ENCODE measurements at regions not wholly inside any gene's neighbourhood (a gene's known extent, or its start where the extent isn't known, plus 50 kb on each side); places are given as distances from the start of the nearest gene placed in this dataset.

DNA sequence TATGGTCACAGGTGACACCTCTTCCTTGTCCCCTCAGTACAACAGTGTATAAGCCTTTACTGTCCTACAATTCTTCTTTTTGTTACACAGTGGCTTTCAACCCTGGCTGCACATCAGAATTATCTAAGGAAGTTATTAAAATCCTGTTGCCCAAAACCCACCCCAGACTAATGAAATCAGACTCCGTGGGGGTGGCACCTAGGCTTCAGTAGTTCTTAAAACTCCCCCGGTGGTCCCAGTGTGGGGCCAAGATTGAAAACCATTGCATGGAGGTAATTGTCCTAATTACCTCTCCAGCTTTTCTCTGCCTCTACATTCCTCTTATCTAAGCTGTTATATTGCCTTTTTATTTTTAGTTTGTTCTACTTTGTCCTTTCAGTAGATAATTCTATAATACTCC is 172.8 kb downstream of the DAD1 start:
- TF ChIP-seq EZH2phosphoT487 (IDR thresholded peaks at IDR 0.05; ENCODE audit: low read depth): no peak
- TF ChIP-seq, protein P1, sequence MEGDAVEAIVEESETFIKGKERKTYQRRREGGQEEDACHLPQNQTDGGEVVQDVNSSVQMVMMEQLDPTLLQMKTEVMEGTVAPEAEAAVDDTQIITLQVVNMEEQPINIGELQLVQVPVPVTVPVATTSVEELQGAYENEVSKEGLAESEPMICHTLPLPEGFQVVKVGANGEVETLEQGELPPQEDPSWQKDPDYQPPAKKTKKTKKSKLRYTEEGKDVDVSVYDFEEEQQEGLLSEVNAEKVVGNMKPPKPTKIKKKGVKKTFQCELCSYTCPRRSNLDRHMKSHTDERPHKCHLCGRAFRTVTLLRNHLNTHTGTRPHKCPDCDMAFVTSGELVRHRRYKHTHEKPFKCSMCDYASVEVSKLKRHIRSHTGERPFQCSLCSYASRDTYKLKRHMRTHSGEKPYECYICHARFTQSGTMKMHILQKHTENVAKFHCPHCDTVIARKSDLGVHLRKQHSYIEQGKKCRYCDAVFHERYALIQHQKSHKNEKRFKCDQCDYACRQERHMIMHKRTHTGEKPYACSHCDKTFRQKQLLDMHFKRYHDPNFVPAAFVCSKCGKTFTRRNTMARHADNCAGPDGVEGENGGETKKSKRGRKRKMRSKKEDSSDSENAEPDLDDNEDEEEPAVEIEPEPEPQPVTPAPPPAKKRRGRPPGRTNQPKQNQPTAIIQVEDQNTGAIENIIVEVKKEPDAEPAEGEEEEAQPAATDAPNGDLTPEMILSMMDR (IDR thresholded peaks at IDR 0.05; ENCODE audit: low read depth, low read length): no peak

Data from OCI-LY3 (cell line).